CD1c-positive myeloid dendritic cell (primary cell): ENCODE measurements at regions not wholly inside any gene's neighbourhood (a gene's known extent, or its start where the extent isn't known, plus 50 kb on each side); places are given as distances from the start of the nearest gene placed in this dataset.
"Not testable (repeated sequence)": the region's sequence is repeated elsewhere in the genome, so short reads cannot be mapped to it uniquely, and the experiment has no call there.

Source experiments
- DNase-seq: peaks from one replicate; pipeline ENCODE4 v3.0.0-alpha.2; 2016; ENCODE audit errors: extremely low spot score

DNA sequence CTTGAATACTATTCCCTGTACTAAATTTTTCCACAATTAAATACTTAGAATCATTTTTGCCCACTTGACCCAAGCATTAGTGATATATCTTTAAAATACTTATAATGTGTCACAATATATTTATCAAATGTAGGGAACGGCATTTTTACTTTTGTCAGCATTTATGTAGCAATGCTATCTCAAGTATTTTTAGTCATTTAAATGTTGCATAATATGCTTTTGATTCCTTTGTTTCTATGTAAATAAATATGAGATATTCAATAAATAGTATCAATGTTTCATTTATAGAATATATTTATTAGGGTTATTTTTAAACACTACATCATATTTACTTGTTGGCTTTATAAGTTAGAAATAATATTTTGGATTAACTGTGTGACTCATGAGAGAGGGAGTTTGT, 199.7 kb upstream of the WSB1 start:
- DNase-seq = not testable (repeated sequence)

DNA sequence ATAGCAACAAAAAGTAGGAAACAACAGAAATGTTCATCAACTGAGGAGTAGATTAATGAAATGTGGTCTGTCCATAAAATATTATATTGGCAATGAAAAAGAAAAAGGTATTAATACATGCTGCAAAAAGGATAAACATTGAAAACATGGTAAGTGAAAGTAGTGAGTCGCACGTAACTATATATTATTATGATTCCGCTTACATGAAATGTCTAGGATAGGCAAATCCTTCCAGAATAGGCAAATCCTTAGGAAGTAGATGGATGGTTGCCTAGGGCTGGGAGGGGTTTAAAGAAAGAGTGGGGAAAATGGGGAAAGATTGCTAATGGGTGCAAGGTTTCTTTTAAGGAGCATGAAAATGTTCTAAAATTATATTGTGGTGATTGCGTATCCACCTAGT, 198.1 kb upstream of the WSB1 start:
- not testable (repeated sequence) for DNase-seq

DNA sequence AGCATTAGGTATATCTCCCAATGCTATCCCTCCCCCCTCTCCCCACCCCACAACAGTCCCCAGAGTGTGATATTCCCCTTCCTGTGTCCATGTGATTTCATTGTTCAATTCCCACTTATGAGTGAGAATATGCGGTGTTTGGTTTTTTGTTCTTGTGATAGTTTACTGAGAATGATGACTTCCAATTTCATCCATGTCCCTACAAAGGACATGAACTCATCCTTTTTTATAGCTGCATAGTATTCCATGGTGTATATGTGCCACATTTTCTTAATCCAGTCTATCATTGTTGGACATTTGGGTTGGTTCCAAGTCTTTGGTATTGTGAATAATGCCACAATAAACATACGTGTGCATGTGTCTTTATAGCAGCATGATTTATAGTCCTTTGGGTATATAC, 194.6 kb upstream of the WSB1 start:
- DNase-seq = not testable (repeated sequence)

DNA sequence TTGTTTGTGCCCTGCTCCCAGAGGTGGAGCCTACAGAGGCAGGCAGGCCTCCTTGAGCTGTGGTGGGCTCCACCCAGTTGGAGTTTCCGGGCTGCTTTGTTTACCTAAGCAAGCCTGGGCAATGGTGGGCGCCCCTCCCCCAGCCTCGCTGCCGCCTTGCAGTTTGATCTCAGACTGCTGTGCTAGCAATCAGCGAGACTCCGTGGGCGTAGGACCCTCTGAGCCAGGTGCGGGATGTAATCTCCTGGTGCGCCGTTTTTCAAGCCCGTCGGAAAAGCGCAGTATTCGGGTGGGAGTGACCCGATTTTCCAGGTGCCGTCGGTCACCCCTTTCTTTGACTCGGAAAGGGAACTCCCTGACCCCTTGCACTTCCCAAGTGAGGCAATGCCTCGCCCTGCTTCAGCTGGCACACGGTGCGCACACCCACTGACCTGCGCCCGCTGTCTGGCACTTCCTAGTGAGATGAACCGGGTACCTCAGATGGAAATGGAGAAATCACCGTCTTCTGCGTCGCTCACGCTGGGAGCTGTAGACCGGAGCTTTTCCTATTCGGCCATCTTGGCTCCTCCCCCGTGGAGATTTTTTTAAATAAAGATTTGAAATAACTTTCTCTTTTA, 189.2 kb upstream of the WSB1 start:
- not testable (repeated sequence) for DNase-seq

DNA sequence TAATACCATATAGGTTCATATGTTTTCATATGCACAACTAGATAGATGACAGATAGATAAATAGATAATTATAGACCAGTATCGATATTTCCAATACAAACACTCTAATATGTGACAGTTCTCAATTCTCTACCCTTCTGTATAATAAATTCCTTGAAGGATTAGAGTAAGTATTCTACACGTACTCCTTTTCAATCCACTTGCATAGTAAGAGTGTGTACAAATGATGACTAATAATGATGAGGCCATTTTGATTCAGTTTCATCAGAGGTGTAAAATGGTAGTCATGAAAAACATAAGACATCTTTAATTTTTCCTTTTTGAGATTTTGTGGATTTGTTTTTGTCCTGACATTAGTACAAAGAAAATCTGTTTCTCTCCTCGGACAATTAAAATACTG, 188.3 kb upstream of the WSB1 start:
- DNase-seq = no peak

DNA sequence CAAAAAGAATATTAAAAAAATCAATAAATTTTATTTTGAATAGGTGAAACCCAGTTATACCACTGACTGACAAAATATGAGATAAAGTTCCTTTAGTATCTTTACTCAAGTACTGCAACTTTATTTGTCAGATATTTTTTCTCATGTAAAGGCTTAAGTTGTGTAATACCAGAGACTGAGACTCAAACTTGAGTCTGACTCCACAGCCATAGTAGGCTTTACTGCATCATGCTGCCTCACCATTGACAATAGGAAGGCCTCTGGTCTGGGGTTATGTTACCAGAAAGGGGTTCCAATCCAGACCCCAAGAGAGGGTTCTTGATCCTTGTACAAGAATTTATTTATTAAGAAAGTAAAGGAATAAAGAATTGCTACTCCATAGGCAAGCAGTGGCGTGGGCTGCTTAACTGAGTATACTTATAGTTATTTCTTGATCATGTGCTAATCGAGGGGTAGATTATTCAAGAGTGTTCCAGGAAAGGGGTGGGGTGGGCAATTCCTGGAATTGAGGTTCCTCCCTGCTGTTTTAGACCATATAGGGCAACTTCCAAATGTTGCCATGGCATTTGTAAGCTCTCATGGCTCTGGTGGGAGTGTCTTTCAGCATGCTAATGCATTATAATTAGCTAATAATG, 187.4 kb upstream of the WSB1 start:
- no peak for DNase-seq

DNA sequence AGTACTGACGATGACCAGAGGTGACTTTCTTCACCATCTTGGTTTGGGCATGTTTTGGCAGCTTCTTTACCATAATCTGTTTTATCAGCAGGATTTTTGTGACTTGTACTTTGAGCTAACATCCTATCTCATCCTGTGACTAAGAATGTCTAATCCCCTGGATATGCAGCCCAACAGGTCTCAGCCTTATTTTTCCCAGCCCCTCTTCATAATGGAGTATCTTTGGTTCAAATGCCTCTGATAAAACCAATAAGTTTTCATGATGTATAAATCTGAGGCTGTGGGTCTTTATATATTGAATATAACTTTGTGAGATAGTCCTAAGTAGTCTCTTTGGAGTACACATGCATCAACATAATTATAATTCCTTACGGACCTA, 186.9 kb upstream of the WSB1 start:
- DNase-seq = no peak

DNA sequence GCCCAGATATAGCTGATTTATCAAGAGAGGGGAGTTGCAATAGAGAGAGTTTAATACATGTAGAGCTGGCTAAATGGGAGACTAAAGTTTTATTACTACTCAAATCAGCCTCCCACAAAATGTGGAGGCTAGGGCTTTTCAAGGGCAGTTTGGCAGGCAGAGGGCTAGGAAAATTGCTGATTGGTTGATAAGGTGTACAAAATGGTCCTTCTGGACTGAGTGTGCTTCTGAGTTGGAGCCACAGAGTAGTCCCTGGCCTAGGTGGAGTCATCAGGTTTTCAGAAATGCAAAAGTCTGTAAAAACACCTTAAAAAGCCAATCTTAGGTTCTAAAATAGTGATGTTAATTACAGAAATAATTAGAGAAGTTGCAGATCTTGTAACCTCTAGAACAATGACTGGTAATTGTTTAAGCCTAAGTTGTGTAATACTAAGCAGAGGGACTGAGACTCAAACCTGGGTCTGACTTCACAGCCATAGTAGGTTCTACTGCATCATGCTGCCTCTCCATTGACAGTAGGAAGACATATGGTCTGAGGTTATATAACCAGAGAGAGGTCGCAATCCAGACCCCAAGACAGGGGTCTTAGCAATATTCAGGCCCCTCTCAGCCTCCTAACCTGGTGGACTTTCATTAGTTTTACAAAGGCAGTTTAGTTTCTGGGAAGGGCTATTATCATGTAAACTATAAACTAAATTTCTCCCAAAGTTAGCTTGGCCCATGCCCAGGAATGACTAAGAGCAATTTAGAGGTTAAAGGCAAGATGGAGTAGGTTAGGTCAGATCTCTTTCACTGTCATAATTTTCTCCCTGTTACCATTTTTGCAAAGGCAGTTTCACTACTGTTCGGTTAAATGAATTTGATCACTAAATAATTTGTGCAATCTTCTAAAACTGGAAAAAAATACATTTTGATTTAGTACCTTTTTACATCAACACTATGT, 186.3 kb upstream of the WSB1 start:
- DNase-seq = not testable (repeated sequence)

DNA sequence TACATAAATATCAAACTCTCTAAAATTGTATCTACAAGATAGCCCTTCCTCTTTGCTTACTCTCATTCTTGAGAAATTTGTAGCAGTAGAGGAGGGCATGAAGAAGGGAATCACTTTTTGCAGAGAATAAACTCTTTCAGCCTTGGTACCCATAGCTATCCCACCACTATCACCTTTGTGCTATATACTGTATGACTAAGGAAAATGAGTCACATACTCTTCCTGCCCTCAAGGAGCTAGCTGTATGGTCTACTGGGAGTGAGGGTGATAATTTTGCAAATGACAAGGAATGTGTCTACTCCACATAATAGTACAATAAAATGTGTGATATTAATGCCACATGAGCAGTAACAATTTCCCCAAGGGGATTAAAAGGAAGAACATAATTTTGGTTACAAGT, 184.6 kb upstream of the WSB1 start:
- no peak for DNase-seq

DNA sequence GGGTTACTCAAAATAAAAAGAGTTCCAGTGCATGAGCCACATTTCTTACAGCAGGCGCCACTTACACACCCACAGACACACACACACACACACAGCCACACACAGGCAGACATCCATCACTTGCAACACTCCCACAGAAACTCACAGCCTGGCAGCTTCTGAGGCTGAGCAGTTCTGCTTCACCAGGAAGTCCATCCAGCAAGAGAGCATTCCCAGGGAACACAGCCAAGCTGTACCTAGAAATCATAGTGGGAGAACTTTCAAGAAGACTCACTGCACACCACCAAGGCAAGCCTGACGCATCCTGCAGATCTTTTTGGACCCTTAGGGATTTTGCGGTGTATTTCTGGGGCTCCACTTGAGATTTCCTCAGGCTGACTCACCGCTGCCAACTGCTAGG, 140.9 kb upstream of the WSB1 start:
- no peak for DNase-seq

DNA sequence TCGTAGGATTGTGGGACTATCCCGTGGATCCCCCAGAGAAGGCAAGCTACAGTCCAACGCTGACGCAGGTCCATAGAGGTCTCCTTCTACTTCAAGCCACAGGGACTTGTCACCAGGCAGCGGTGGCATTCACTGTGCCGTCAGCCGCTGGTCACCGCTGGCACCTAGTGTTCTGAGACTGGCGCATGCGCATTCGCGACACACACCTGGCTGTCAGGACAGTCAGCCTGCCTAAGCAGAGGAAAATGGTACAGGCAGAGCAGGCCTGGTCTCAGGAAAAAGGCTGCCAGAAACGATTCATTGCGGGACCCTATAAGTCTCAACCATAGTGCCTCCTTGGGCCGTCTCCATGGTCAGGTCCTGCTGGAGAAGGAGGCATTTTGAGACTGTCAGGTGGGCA, 138.0 kb upstream of the WSB1 start:
- no peak for DNase-seq

DNA sequence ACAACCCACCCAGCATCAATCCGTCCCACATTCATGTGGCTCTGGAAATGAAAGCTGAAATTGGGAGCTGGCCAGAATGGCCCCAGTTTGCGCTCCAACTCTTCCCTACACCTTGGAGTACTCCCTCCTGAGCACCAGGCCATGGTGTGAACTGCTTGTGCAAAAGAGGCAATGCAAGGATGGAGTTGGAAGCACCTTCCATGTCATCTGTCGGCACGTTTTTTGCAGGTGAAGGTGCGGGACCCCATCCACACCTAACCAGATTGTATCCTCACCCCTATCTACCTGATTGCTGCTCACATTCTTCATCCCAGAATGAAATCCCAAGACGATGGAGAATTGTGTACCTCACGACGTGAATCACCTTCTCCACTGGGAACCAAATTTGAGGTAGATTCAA, 136.6 kb upstream of the WSB1 start:
- no peak for DNase-seq

DNA sequence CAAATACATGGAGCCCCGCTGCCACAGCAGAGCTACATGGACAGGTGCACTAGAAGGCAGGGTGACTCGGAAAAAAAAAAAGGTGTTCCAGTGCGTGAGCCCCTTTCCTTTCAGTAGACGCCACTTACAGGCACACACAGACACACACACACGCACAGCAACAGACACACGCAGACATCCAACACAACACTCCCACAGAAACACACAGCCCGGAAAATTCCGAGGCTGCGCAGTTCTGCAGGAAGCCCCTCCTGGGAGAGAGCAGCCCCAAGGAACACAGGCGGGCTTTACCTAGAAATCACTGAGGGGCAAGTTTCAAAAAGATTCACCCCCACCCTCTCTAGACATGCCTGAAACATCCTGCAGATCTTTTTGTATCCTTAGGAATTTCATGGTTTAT, 136.0 kb upstream of the WSB1 start:
- DNase-seq = no peak

DNA sequence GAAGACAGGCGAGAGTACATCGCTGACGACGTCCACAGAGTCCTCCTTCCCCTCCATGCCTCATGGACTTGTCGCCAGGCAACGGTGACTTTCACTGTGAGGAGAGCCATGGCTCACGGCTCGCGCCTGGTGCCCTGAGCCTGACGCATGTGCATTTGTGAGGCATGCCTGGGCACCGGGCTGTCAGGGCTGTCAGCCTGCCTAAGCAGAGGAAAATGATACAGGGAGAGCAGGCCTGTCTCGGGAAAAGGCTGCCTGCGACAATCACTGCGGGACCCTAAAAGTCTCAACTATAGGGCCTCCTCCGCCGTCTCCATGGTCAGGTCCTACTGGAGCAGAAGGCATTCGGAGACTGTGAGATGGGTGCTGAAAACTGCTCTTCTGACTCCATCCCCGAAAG, 135.5 kb upstream of the WSB1 start:
- DNase-seq = no peak

DNA sequence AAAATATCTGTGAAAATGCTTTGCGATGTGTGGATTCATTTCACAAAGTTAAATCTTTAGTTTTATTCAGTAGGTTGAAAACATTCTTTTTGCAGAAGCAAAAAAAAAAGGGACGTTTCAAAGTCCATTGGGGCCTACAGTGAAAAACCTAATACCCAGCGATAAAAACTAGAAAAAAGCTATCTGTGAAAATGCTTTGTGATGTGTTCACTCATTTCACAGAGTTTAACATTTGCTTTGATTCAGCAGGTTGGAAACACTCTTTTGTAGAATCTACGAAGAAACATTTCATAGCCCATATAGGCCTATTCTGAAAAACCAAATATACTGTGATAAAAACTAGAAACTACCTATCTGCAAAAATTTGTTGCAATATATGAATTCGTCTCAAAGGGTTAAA, 113.6 kb upstream of the WSB1 start:
- no peak for DNase-seq

DNA sequence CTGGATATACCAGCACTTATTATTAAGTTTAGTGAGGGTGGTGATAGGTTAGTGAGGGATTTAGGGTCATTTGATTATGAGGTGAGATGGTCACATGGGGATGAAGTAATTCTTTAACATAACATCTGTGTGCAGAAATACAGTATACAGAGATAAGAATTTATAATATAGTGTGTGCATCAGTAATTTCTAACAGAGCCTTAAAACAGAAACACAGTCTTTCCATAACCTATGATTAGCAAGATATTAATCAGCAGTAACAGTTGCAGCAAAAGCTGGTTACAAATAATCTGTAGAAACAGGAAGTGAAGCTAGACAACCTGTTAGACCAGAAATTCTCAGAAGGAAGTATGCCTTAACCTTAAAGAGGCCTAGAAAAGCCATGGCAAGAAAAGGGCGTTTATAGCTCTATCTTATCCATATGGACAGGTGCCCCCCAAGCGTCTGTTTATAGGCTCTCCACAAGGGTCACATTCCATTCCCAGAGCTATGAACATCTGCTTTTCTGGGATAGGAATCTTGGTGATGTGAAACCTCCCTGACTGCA, 112.5 kb upstream of the WSB1 start:
- peak; percentile 38 for DNase-seq

DNA sequence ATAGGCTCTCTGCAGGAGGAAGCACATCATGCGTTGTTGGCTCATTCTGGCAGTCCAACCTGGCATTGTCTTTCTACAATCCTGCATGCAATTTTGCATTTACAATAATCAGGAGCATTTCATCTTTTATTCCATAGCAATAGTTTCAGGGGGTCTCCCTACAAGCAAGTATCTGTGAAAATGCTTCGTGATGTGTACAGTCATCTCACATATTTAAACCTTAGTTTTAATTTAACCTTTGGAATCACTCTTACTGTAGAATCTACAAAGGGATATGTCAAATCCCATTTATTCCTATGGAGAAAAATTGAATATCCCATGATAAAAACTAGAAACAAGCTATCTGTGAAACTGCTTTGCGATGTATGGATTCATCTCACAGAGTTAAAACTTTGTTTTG, 112.0 kb upstream of the WSB1 start:
- no peak for DNase-seq

DNA sequence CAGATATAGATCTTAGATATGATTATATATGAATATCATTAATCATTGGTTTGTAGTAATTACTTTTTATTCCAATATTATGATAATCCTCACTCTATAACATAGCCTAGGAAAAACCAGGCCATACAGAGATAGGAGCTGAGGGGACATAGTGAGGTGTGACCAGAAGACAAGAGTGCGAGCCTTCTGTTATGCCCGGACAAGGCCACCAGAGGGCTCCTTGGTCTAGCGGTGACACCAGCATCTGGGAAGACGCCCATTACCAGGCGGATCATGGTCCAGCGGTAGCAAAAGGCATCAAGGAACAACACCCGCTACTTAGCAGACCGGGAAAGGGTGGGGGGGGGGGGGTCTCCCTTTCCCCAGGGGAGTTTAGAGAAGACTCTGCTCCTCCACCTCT, 96.4 kb upstream of the WSB1 start:
- not testable (repeated sequence) for DNase-seq

DNA sequence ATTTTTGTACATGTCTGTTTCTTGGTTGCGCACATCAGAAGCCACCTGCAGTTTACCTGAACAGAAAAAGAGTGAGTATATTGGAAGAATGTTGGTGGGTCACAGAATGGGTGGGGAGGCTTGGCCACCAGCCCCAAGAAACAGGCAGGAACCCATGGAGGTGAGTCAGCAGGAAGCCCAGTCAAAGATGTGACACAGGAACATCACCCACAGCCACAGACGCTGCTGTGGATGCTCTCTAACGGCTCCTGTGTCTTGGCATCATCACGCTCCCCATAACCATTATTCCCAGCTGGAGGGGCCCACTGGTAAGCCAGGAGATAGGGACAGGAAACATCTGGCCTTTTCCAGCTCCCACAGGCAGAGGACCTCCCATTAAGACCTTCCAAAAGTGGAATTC, 94.0 kb upstream of the WSB1 start:
- no peak for DNase-seq

DNA sequence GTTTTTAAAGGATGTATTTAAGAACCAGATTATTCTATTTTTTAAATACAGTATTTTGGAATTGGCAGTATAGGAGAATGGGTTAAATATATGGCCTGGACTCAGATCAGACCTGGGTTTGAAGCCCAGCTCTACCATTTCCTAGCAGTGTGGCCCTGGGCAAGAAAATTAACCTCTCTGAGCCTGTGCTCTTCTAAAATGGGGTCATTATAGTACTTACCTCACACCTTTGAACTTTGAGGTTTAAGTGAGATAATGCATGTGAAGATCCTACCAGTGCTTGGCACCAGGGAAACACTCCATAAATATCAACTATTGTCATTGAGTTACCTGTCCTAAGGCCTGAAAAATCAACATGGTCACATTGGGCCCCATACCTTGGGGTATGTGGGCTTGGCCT, 93.4 kb upstream of the WSB1 start:
- no peak for DNase-seq

DNA sequence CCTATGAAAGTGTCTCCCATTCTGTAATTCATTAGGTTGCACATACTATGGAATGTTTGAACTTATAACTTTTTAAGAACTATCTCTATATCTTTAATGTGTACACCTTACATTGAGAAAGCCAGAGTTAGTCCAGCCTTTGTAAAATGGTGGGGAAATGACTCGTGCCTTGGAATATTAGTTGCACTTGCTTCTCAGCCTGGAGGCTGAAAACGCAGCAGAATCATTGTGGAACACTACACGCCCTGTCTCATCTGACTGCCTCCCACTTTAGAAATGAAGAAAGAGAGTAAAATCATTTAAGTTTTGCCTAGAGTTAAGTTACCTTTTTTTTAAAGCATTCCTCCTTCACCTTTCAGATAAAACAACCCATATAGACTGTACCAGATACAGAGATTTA, 90.7 kb upstream of the WSB1 start:
- no peak for DNase-seq

DNA sequence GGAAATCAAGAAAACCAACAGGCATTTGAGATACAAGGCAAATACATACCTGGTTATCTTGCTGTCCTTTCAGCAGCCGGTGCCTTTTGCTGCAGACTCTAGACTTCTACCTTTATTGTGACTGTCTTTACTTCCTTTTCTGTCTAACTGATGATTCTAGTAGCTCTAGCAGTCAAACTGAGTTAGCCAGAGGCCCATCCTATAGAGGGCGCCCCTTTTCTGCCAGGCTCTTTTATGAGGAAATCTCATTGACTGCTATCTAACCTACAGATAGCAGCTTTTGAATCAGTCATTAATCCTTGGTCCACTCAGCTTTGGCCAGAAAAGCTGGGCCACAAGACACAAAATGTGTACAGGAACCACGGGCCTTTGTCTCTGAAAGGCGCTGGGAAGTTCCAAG, 87.5 kb upstream of the WSB1 start:
- peak; percentile 35 for DNase-seq

DNA sequence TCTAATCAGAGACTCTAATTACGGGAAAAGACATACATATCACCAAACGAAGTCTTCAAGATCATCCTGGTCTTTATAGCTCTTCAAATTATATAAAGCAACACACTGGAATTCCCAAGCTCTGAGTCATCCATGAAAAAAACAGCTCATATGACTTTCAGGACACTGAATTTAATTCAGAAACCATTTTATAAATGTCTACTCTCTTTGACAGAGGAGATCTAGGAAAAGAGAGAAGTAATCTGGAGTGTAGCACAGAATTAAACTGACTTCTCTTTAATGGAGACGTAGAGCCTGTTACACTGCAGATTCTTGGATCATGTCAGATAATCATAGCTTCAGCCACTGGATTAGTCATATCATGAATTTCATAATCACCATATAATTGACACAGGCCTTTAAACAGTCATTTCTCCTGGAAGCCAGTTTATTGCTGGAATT, 86.8 kb upstream of the WSB1 start:
- DNase-seq = peak; percentile 83
